ENCODE measurements at regions not wholly inside any gene's neighbourhood (a gene's known extent, or its start where the extent isn't known, plus 50 kb on each side); places are given as distances from the start of the nearest gene placed in this dataset.

DNA sequence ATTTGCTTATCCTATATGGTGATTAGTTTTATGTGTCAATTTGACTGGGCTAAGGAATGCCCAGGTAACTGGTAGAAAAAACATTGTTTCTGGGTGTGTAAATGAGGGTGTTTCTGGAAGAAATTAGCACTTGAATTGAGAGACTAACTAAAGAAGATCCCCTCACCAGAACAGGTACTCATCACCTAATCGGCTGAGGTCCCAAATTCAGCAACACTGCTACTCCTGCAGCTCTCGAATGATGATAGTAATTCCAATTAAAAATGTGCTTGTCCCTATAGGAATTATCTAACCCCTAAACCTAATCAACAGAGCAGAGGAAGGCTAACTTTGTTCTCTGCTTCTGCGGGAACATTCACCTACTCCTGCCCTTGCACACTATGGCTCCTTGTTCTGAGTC lies 464.5 kb upstream of the CHST9 start:
- ATAC-seq (no peak), DNase-seq (ENCODE audit: low spot score) (no peak)
- H3K27me3 Mint-ChIP-seq: no peaks in the 10 kb centered on the region
- no peak overlapping the region for H3K27ac Mint-ChIP-seq
- no peak overlapping the region for H3K4me3 Mint-ChIP-seq
- H3K4me1 Mint-ChIP-seq (ENCODE audit: low read depth in 2 of 2): no peaks in the 10 kb centered on the region
- H3K9me3 Mint-ChIP-seq: peaks cover 9% of the 10 kb centered on the region
- H3K36me3 Mint-ChIP-seq: peaks cover 4% of the 10 kb centered on the region

DNA sequence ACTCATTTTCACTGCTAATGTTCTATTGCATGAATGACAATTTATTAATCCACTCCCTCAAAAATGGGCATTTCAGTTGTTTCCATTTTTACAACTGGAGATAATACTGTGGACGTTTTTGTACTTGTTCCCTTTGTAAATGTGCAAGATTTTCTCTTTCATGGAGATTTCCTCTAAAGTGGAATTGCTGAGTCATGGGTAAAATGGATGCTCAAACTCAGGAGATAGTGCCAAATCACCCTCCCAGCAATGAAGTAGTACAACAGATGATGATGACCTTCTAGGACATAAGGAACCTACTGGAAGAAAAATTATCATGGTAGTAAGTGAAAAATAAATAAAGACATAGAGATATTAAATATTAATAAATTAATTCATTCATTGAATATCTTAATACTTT lies 460.8 kb upstream of the CHST9 start:
- H3K4me1 Mint-ChIP-seq (ENCODE audit: low read depth in 2 of 2): no peaks in the 10 kb centered on the region
- DNase-seq (ENCODE audit: low spot score) (no peak), ATAC-seq (no peak)
- no peak overlapping the region for H3K4me3 Mint-ChIP-seq
- H3K27me3 Mint-ChIP-seq: no peaks in the 10 kb centered on the region
- no peak overlapping the region for H3K27ac Mint-ChIP-seq
- no peaks in the 10 kb centered on the region for H3K36me3 Mint-ChIP-seq
- H3K9me3 Mint-ChIP-seq: peaks cover 6% of the 10 kb centered on the region

DNA sequence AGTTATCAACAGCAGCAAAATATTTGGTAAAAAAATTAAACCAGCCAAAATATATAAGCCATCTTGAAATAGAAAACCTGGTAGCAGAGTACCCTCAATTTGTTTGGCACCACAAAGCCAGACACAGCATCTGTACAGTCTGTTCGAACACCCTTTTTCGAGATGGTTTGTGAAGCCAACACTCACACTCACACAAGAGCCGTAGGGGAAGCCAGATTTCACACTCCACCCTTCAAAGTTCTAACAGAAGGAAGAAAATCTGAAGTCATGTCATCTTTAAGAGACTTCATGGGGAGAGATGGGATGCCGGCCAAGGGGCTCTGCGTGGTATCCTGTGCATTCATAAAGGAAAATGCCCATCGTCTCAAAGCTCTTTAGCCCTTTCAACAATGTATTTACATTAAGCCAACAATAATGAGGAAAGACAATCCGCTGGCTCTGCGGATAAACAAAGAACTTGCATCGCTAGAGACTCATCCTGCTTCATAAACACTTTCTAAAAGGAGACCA lies 451.5 kb upstream of the CHST9 start:
- H3K27ac Mint-ChIP-seq: no peak overlapping the region
- DNase-seq (ENCODE audit: low spot score) (no peak), ATAC-seq (no peak)
- no peaks in the 10 kb centered on the region for H3K27me3 Mint-ChIP-seq
- H3K4me3 Mint-ChIP-seq: no peak overlapping the region
- H3K9me3 Mint-ChIP-seq: peaks cover 3% of the 10 kb centered on the region
- H3K36me3 Mint-ChIP-seq: peaks cover 5% of the 10 kb centered on the region
- no peaks in the 10 kb centered on the region for H3K4me1 Mint-ChIP-seq (ENCODE audit: low read depth in 2 of 2)

DNA sequence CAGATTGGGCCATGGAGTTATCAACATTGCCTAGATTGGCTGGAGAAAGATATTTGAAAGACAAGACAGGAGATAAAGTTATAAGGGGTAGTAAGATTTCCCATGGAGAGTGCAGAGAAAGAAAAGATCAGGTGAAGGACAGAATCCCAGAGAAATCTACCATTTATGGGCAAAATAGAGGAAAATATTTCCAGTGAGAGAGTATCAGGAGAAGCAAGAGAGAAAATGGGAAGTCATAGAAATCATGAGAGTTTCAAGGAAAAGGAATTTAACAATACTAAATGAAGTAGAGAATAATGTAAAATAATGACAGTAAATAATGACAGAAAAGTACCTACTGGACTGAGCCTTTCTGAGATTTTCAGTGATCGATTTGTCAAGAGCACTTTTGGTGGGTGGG lies 447.6 kb upstream of the CHST9 start:
- H3K36me3 Mint-ChIP-seq: peaks cover 5% of the 10 kb centered on the region
- ATAC-seq (no peak), DNase-seq (ENCODE audit: low spot score) (no peak)
- H3K4me3 Mint-ChIP-seq: no peak overlapping the region
- no peaks in the 10 kb centered on the region for H3K4me1 Mint-ChIP-seq (ENCODE audit: low read depth in 2 of 2)
- H3K9me3 Mint-ChIP-seq: peaks cover 3% of the 10 kb centered on the region
- no peaks in the 10 kb centered on the region for H3K27me3 Mint-ChIP-seq
- no peak overlapping the region for H3K27ac Mint-ChIP-seq

DNA sequence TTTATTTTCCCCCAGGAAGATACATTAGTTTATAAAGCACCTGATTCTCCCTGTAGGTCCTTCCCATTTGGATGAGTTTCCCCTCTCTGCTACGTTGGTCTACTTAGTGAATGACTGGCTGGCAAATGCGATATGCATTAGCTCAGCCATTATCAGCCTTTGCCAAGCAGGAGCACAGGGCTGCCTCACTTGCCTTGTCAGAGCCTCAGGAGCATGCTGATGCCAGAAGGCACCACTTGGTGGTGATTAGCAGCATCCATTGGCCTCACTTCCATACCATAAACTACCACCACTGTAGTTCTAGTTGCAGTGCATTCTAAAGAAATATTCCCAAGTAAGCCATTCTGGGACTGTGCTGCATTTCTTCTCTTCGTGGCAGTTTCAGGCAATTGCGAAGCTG lies 442.8 kb upstream of the CHST9 start:
- ATAC-seq: no peak
- no peaks in the 10 kb centered on the region for H3K36me3 Mint-ChIP-seq

DNA sequence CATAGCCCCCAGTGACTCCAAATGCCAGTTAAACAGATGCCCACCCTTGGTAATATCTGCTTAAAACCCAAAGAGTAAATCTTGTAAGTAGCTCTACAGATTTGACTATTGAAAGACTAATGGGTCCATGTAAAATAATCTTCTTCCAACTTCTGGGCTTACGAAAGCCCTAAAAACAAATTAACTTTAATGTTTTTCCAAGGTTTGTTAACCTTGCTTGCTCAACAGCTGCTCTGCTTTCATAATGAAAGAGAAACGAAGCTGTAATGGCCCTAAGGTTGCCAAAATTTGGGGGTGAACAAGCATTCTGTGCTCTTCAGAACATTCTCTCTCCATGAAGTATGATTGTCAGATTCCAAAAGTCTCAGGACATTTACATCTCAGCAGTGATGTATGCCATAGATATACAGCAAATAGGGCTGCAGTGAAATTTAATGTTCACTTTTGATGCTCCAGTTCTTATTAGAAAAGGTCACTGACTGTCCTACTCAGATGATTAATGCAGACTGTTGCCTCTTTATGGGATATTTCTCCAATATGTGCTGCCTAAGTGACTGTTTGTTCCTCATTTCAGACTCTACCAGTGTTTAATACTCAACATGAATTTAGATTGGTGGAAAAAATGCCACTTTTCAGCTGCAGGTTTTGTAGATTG lies 436.3 kb upstream of the CHST9 start:
- Mint-ChIP-seq H3K36me3 (no peaks in the 10 kb centered on the region), H3K4me1 (ENCODE audit: low read depth in 2 of 2) (no peaks in the 10 kb centered on the region), H3K9me3 (peaks cover 10% of the 10 kb centered on the region), H3K4me3 (no peak overlapping the region), H3K27me3 (no peaks in the 10 kb centered on the region), H3K27ac (no peak overlapping the region)
- ATAC-seq: no peak
- no peak for DNase-seq (ENCODE audit: low spot score)

More for the DNA sequence above, 442.8 kb upstream of the CHST9 start:
- H3K4me3 Mint-ChIP-seq: no peak overlapping the region
- no peaks in the 10 kb centered on the region for H3K27me3 Mint-ChIP-seq
- H3K9me3 Mint-ChIP-seq: peaks cover 5% of the 10 kb centered on the region
- H3K27ac Mint-ChIP-seq: no peak overlapping the region
- H3K4me1 Mint-ChIP-seq (ENCODE audit: low read depth in 2 of 2): no peaks in the 10 kb centered on the region
- DNase-seq (ENCODE audit: low spot score): no peak

DNA sequence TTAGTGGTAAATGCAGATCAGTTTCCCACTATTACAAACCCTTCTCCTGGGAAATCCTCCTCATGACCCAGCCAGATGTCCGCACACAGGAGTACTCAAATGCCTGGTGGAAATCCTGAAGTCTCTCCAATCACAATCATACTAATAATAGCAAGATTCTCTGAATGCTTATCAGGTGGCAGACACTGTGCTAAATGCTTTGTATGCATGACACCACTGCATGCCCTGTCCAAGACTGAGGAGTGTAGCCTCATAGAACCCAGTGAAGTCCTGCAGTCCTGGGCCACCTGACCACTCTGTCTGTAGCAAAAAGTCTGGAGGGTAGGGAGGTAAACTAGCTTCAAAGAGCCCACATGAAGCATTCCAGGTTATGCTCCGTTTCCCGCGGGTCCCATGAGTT lies 434.8 kb upstream of the CHST9 start:
- H3K27me3 Mint-ChIP-seq: no peaks in the 10 kb centered on the region
- no peaks in the 10 kb centered on the region for H3K4me1 Mint-ChIP-seq (ENCODE audit: low read depth in 2 of 2)
- H3K9me3 Mint-ChIP-seq: peaks cover 9% of the 10 kb centered on the region
- H3K36me3 Mint-ChIP-seq: no peaks in the 10 kb centered on the region
- H3K27ac Mint-ChIP-seq: no peak overlapping the region
- ATAC-seq (no peak), DNase-seq (ENCODE audit: low spot score) (no peak)
- H3K4me3 Mint-ChIP-seq: no peak overlapping the region

DNA sequence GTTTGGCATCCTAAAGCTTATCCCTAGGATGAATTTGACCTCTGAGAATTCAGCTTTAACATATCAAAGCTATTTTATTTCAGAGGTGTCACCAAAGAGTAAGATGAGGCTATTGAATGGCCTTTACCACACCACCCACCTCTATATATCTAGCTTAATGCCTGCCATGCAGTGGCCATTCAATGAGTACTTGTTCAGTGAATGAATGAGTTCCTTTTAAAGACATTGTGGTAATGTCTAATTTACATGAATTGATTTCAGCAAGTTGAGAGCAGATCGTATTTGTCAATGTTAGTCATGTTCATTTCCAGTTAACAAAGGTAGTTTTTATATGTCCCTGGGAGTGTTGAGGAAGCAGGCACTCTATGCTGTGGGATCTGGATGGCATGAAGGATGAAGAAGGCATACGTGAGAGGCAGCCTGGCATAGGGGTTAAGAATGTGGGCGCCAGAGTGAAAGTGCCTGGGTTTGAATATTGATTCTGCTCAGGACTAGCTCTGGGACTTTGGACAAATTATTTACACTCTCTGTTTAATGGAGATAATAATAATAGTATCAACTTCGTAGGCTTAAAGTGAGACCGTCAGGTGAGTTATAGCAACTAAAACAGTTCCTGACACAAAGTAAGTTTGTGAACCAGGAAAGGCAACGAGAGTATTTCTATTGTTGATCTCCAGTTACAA lies 434.1 kb upstream of the CHST9 start:
- no peak overlapping the region for H3K27ac Mint-ChIP-seq
- DNase-seq (ENCODE audit: low spot score) (no peak), ATAC-seq (no peak)
- no peaks in the 10 kb centered on the region for H3K36me3 Mint-ChIP-seq
- H3K4me3 Mint-ChIP-seq: no peak overlapping the region
- no peaks in the 10 kb centered on the region for H3K27me3 Mint-ChIP-seq
- peaks cover 9% of the 10 kb centered on the region for H3K9me3 Mint-ChIP-seq
- H3K4me1 Mint-ChIP-seq (ENCODE audit: low read depth in 2 of 2): no peaks in the 10 kb centered on the region

DNA sequence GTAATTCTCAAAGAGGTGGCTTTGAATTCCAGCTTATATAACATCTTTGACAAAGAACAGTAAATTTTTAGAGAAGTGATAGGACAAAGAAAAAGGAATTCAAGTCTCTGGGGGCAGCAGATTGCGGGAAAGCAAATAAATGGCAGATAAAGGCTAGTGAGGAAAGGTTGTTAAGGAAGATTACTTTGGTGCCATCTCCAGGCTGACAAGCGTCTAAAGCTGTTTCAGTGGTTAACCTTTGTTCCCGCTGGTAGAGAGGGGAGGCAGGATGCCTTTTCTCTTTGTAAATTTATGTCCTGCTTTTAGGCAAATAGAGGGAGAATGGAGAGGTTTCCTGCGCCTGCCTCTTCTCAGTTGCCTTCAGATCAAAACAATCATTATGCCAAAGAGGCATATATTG lies 431.2 kb upstream of the CHST9 start:
- no peak for ATAC-seq
- no peak overlapping the region for H3K27ac Mint-ChIP-seq
- no peaks in the 10 kb centered on the region for H3K36me3 Mint-ChIP-seq
- no peaks in the 10 kb centered on the region for H3K4me1 Mint-ChIP-seq (ENCODE audit: low read depth in 2 of 2)
- no peak overlapping the region for H3K4me3 Mint-ChIP-seq
- peaks cover 9% of the 10 kb centered on the region for H3K9me3 Mint-ChIP-seq
- H3K27me3 Mint-ChIP-seq: no peaks in the 10 kb centered on the region
- no peak for DNase-seq (ENCODE audit: low spot score)

DNA sequence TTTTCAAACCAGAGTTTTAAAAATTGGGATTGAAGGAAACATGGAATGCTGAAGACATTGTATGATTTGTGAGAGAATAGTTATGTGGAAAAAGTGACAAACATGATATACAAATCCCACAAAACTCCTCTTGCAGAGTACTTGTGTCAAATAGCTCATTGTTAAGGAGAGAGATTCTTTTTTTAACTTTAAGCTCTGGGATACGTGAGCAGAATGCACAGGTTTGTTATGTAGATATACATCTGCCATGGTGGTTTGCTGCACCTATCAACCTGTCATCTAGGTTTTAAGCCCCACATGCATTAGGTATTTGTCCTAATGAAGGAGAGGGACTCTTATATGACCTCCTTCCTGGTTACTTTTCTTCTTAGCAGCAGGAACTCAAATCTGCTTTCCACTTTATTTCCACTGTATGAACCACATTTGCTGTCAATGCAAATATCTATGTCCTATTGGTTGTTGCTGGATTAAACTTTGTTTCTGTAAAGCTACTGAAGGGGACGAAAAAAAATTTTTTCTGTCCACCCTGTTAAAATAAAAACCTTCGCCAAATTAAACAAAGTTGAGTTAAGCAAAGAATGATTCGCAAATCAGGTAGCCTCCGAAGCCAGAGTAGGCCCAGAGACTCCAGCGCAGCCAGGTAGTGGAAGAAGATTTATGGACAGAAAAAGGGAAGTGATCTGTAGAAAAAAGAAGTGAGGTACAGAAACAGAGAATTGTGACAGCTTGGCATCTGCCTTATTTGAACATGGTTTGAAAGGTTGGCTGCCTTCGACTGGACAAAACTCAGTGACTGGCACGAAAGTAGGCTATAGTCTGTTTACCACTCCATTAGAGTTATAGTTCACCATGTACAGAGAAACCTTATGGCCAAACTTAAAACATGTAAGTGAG lies 430.1 kb upstream of the CHST9 start:
- Mint-ChIP-seq H3K4me1 (ENCODE audit: low read depth in 2 of 2) (no peaks in the 10 kb centered on the region), H3K27ac (no peak overlapping the region), H3K36me3 (no peaks in the 10 kb centered on the region), H3K9me3 (peaks cover 7% of the 10 kb centered on the region), H3K27me3 (no peaks in the 10 kb centered on the region), H3K4me3 (no peak overlapping the region)
- no peak for ATAC-seq
- no peak for DNase-seq (ENCODE audit: low spot score)

DNA sequence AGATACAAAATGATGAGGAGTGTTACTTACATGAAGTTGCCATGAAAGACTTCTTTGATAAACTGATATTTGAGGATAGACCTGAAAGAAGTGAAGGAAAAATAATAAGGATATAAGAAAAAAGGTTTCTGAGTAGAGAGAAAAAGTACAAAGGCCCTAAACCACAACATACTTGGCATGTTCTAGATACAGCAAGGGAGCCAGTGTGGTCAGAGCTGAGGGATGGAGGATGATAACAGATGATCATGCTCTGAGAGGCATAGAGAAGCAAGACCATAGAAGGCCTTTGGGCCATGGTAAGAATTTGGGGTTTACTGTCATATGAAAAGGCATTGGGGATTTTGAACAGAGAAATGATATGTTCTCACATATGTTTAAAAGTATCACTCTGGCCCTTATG lies 424.1 kb upstream of the CHST9 start:
- no peaks in the 10 kb centered on the region for H3K4me1 Mint-ChIP-seq (ENCODE audit: low read depth in 2 of 2)
- H3K9me3 Mint-ChIP-seq: no peaks in the 10 kb centered on the region
- H3K27me3 Mint-ChIP-seq: no peaks in the 10 kb centered on the region
- DNase-seq (ENCODE audit: low spot score) (no peak), ATAC-seq (no peak)
- H3K36me3 Mint-ChIP-seq: no peaks in the 10 kb centered on the region
- H3K27ac Mint-ChIP-seq: no peak overlapping the region
- no peak overlapping the region for H3K4me3 Mint-ChIP-seq

DNA sequence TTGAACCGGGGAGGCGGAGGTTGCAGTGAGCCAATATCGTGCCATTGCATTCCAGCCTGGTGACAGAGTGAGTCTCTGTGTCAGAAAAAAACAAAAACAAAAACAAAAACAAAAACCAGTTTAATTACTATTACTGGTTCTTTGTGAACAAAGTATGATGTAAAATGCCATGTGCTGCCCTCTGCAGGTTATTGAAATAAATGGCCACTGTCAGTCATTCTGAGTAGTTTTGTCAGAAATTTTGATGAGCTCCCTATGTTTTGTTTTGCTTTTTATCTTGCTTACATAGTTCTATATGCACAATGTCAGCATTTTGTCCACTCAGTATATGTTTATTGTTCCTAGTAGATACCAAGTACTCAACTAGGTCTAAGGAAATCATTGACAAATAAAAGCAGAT lies 423.6 kb upstream of the CHST9 start:
- Mint-ChIP-seq H3K36me3 (no peaks in the 10 kb centered on the region), H3K9me3 (no peaks in the 10 kb centered on the region), H3K4me3 (no peak overlapping the region), H3K27ac (no peak overlapping the region), H3K27me3 (no peaks in the 10 kb centered on the region), H3K4me1 (ENCODE audit: low read depth in 2 of 2) (no peaks in the 10 kb centered on the region)
- DNase-seq (ENCODE audit: low spot score) (no peak), ATAC-seq (no peak)

DNA sequence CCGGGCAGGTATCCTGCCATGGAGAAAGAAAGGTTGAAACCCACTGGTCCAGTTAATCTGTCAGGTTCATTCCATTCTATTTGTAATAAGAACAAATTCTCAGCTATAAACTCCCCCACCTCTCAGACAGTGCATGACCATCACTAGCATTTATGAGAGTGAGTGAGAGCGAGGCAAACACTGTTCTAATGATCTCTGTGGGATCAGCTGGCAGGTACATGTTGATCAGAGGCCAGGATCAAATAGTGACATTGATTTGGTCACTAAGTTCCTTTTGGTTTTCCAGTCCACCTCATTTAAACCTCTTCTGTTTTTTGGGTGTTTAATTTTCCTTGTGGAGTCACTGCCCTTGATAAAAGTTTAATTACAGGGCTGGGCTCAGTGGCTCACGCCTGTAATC lies 423.1 kb upstream of the CHST9 start:
- no peak overlapping the region for H3K27ac Mint-ChIP-seq
- H3K36me3 Mint-ChIP-seq: no peaks in the 10 kb centered on the region
- H3K9me3 Mint-ChIP-seq: no peaks in the 10 kb centered on the region
- DNase-seq (ENCODE audit: low spot score) (no peak), ATAC-seq (no peak)
- H3K4me3 Mint-ChIP-seq: no peak overlapping the region
- H3K4me1 Mint-ChIP-seq (ENCODE audit: low read depth in 2 of 2): no peaks in the 10 kb centered on the region
- H3K27me3 Mint-ChIP-seq: no peaks in the 10 kb centered on the region

DNA sequence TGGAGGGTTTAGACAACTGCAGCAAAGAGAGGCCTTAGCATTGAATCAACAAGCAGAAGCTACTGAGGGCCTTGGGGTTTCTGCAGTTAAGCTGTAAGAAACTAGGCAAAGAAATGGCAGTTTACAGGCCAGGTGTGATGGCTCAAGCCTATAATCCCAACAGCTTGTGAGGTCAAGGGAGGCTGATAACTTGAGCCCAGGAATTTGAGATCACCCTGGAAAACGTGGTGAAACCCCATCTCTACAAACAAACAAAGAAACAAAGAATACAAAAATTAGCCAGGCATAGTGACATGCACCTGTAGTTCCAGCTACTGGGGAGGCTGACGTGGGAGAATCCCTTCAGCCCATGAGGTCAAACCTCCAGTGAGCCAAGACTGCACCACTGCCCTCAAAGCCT lies 421.6 kb upstream of the CHST9 start:
- ATAC-seq: no peak
- Mint-ChIP-seq H3K4me3 (no peak overlapping the region), H3K27ac (no peak overlapping the region), H3K9me3 (no peaks in the 10 kb centered on the region), H3K27me3 (no peaks in the 10 kb centered on the region), H3K4me1 (ENCODE audit: low read depth in 2 of 2) (no peaks in the 10 kb centered on the region), H3K36me3 (no peaks in the 10 kb centered on the region)
- no peak for DNase-seq (ENCODE audit: low spot score)
